ENCODE measurements at regions not wholly inside any gene's neighbourhood (a gene's known extent, or its start where the extent isn't known, plus 50 kb on each side); places are given as distances from the start of the nearest gene placed in this dataset.

DNA sequence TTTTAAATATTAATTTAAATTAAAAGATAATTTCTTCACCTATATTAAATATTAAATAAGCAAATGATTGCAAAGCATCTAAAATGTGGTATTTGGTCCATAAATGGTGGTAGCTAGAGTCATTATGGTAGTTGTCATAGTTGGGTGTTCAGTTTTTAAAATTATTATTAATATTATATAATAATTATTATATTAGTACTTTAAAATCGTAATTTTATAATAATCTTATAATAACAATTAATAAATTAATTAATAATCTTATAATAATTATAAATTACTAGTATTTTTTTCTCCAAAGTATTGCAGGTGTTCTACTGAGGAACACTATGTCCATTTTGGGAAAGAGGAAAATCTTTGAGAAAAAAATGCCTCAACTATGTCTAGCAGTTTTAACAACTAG lies 835.5 kb upstream of the GCFC2 start:
- TF ChIP-seq EZH2phosphoT487 (IDR thresholded peaks at IDR 0.05; ENCODE audit: borderline replicate concordance), result no peak
- TF ChIP-seq, protein P1, sequence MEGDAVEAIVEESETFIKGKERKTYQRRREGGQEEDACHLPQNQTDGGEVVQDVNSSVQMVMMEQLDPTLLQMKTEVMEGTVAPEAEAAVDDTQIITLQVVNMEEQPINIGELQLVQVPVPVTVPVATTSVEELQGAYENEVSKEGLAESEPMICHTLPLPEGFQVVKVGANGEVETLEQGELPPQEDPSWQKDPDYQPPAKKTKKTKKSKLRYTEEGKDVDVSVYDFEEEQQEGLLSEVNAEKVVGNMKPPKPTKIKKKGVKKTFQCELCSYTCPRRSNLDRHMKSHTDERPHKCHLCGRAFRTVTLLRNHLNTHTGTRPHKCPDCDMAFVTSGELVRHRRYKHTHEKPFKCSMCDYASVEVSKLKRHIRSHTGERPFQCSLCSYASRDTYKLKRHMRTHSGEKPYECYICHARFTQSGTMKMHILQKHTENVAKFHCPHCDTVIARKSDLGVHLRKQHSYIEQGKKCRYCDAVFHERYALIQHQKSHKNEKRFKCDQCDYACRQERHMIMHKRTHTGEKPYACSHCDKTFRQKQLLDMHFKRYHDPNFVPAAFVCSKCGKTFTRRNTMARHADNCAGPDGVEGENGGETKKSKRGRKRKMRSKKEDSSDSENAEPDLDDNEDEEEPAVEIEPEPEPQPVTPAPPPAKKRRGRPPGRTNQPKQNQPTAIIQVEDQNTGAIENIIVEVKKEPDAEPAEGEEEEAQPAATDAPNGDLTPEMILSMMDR (conservative IDR thresholded peaks at IDR 0.05; ENCODE audit: low read length), result no peak
- no peak overlapping the region for H3K9ac ChIP-seq (ENCODE audit: low read depth, low read length, poor library complexity, severe bottlenecking)
- H4K20me1 ChIP-seq (ENCODE audit: insufficient read depth, low read length, poor library complexity, severe bottlenecking), result no peaks in the 10 kb centered on the region
- H3K79me2 ChIP-seq (ENCODE audit: insufficient read depth, low read length), result no peaks in the 10 kb centered on the region
- H3K4me2 ChIP-seq (ENCODE audit: low read depth, low read length, poor library complexity, severe bottlenecking), result no peak overlapping the region
- no peaks in the 10 kb centered on the region for H3K36me3 ChIP-seq (ENCODE audit: insufficient read depth, low read length)
- H3K9me2 ChIP-seq (replicated peaks; ENCODE audit: low read depth, low read length), result no peaks in the 10 kb centered on the region
- H3F3A ChIP-seq (ENCODE audit: low read depth), result no peaks in the 10 kb centered on the region
- H3K9me3 ChIP-seq (ENCODE audit: insufficient read depth, low read depth, low read length), result no peaks in the 10 kb centered on the region
- H3K4me1 ChIP-seq (ENCODE audit: insufficient read depth, low read length, poor library complexity, severe bottlenecking), result no peaks in the 10 kb centered on the region
- no peaks in the 10 kb centered on the region for H3K27me3 ChIP-seq (ENCODE audit: insufficient read depth, low read length, poor library complexity, severe bottlenecking)
- H2AFZ ChIP-seq (ENCODE audit: low read length), result no peak overlapping the region
- no peak overlapping the region for H3K4me3 ChIP-seq (ENCODE audit: low read length, poor library complexity, severe bottlenecking)

- Histone ChIP-seq H3K9ac (ENCODE audit: low read depth, low read length, poor library complexity, severe bottlenecking) (no peak overlapping the region), H3K79me2 (ENCODE audit: insufficient read depth, low read length) (no peaks in the 10 kb centered on the region), H3K9me3 (ENCODE audit: insufficient read depth, low read depth, low read length) (no peaks in the 10 kb centered on the region), H3K36me3 (ENCODE audit: insufficient read depth, low read length) (no peaks in the 10 kb centered on the region), H3K4me1 (ENCODE audit: insufficient read depth, low read length, poor library complexity, severe bottlenecking) (no peaks in the 10 kb centered on the region), H3K27me3 (ENCODE audit: insufficient read depth, low read length, poor library complexity, severe bottlenecking) (no peaks in the 10 kb centered on the region), H4K20me1 (ENCODE audit: insufficient read depth, low read length, poor library complexity, severe bottlenecking) (no peaks in the 10 kb centered on the region), H3K4me2 (ENCODE audit: low read depth, low read length, poor library complexity, severe bottlenecking) (no peak overlapping the region), H3K9me2 (replicated peaks; ENCODE audit: low read depth, low read length) (no peaks in the 10 kb centered on the region), H3F3A (ENCODE audit: low read depth) (no peaks in the 10 kb centered on the region), H2AFZ (ENCODE audit: low read length) (no peak overlapping the region), H3K4me3 (ENCODE audit: low read length, poor library complexity, severe bottlenecking) (no peak overlapping the region)
- TF ChIP-seq, protein P1 (conservative IDR thresholded peaks at IDR 0.05; ENCODE audit: low read length), result no peak
- no peak for TF ChIP-seq EZH2phosphoT487 (IDR thresholded peaks at IDR 0.05; ENCODE audit: borderline replicate concordance)
Measured at GRCh38 chr2:76544901-76545300, 834.2 kb upstream of the GCFC2 start.

DNA sequence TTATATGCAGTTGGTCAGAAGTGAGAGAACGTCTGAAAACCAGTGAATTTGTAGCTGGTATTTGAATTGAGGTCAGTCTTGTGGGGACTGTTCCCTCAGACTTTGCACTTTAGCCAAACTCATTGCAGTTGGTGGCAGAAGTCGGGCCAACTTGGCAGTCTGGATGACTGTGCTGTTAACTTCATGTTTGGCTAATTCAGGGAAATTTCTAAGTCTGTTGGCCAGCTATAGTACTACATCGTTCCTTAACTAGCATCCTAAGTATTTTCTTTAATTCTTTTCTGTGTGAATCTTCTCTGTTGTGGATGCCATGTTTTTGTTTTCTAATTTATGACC lies 806.8 kb upstream of the GCFC2 start:
- no peak for TF ChIP-seq EZH2phosphoT487 (IDR thresholded peaks at IDR 0.05; ENCODE audit: borderline replicate concordance)
- TF ChIP-seq, protein P1 (conservative IDR thresholded peaks at IDR 0.05; ENCODE audit: low read length), result no peak
- Histone ChIP-seq H3K9me3 (ENCODE audit: insufficient read depth, low read depth, low read length) (no peaks in the 10 kb centered on the region), H3K27me3 (ENCODE audit: insufficient read depth, low read length, poor library complexity, severe bottlenecking) (no peaks in the 10 kb centered on the region), H3K79me2 (ENCODE audit: insufficient read depth, low read length) (no peaks in the 10 kb centered on the region), H3F3A (ENCODE audit: low read depth) (no peaks in the 10 kb centered on the region), H3K4me2 (ENCODE audit: low read depth, low read length, poor library complexity, severe bottlenecking) (no peak overlapping the region), H3K9me2 (replicated peaks; ENCODE audit: low read depth, low read length) (no peaks in the 10 kb centered on the region), H2AFZ (ENCODE audit: low read length) (no peak overlapping the region), H3K36me3 (ENCODE audit: insufficient read depth, low read length) (no peaks in the 10 kb centered on the region), H3K9ac (ENCODE audit: low read depth, low read length, poor library complexity, severe bottlenecking) (no peak overlapping the region), H3K4me1 (ENCODE audit: insufficient read depth, low read length, poor library complexity, severe bottlenecking) (no peaks in the 10 kb centered on the region), H3K4me3 (ENCODE audit: low read length, poor library complexity, severe bottlenecking) (no peak overlapping the region), H4K20me1 (ENCODE audit: insufficient read depth, low read length, poor library complexity, severe bottlenecking) (no peaks in the 10 kb centered on the region)
